Stimulated activated CD4-positive, alpha-beta T cell treated with anti-CD3 and anti-CD28 coated beads, Interleukin-4, amount 100 ng/mL, for 48 hours (primary cell): ENCODE measurements at regions not wholly inside any gene's neighbourhood (a gene's known extent, or its start where the extent isn't known, plus 50 kb on each side); places are given as distances from the start of the nearest gene placed in this dataset.

Experiments used
- DNase-seq, 2 donors: peaks; one replicate each; pipeline ENCODE4 v3.0.0-alpha.2; 2020; ENCODE audit warnings: low read depth in 2 of 2

- DNase-seq: no peak
Measured at GRCh38 chr4:41865306-41865980, 69.8 kb upstream of the TMEM33 start.

DNA sequence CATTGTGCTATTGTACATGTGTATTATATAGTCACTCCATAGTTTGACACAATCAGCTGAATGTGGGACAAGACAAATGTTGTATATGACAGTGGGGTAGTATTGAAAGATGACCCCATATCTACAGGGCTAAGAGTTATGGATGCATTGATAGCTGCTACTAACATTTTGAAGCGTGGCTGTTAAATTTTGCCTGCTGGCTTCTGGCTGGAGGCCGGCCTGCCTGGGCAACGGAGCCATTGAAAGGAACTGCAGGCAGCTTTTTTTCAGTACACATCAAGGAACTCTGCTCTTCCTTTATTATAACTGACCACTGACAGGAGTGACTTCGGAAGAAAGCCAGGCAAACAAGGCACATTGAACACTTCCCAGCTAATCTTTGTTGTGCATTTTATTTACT is 76.1 kb upstream of the TMEM33 start:
- DNase-seq: no peak

GRCh38 chr4:41857226-41857641 is 78.0 kb upstream of the TMEM33 start:
- DNase-seq: no peak

- no peak for DNase-seq
Measured at GRCh38 chr4:41856797-41857196, 78.4 kb upstream of the TMEM33 start.

GRCh38 chr4:41853973-41854372 is 81.3 kb upstream of the TMEM33 start:
- DNase-seq: no peak

GRCh38 chr4:41852229-41852628 is 83.0 kb upstream of the TMEM33 start:
- no peak for DNase-seq

DNA sequence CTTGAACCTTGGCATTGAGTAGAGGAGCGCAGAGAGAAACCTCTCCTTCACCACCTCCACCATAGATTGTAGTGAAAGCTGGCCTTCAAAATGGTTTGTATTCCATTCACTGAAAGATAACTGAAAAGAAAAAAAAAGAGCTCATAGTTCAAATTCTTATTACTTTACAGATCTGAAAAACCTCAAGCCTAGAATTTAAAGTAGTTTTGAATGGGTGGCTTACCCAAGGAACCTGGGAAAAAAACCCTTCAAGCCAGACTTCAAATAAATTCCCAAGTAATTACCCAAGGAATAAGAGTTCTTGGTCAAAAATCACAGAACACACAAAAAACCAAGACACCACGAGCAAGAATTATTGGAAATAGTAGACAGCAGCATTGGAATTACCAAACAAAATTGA is 83.6 kb upstream of the TMEM33 start:
- DNase-seq: no peak

DNA sequence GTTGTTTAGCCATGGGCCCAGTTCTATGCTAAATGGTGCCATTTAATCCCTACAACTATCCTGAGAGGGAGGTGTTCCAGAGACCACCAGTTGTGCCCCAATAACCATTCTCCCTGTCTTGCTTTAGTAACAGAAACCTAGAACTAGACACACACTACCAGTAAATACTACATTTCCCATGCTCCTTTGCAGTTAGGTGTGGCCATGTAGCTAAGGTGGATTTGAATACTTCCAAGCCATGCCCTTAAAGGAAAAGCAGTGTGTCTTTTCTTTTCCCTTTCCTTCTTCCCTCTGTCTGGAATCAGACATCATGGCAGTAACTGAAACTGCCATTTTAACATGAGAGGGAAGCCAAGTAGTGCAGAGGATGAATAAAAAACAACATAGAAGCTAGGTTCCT is 90.9 kb upstream of the TMEM33 start:
- no peak for DNase-seq

DNA sequence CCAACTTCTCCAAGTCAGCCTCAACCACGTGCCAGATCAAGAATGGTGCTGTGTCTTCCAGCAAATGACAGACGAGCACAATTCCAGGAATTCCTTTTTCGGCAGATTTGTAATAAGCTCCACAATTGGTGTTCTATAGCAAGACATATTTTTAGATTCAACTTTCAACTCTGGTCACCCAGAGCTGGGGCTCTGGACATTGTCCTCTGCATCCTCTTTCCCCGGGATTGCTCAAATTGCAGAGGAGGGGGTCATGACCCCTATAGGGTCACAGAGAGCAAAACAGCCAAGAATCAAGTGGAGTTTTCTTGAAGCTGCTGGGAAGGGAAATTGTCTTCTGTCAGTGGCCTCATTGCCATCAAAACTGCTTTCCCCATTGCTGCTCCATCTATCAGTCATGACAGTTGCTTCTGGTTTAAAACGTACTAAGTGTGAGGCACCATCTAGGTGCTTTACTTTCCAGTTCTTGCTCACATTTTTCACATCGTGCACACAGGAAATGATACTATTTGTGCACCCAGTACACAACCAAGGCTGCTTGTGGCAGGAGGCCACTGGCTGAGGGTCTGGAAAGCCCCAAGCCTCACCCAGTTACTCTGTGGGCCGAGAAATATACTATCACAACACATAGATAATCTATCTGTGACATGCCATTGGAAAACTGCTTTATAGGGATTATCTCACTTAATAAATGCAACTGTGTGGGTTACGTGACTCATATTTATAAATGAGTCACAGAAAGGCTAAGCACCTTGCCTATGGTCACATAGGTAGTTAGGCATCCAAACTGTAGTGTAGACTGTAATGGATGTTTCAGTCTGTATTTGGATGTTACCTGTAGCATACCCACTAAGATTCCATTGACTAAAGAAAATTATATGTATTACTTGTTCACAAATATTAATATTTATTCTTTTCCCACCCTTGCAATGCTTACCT is 91.7 kb upstream of the PHOX2B start:
- no peak for DNase-seq

DNA sequence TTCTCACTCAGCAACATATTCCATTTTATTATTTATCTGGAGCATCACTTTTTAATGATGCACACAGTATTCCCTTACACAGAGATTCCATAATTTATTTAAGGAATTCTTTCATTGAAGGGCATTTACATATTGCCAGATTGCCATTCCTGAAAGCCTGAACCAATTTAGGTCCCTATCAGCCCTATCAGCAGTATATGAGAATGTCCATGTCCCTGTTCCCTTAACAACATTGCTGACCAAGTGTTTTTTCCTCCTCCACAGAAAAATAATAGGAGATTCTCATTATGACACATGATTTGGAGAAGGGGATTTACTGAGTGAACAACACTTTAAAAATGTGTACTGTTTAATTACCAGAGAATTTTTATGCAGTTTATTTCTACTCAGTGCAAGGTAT is 90.1 kb upstream of the PHOX2B start:
- DNase-seq: no peak

DNA sequence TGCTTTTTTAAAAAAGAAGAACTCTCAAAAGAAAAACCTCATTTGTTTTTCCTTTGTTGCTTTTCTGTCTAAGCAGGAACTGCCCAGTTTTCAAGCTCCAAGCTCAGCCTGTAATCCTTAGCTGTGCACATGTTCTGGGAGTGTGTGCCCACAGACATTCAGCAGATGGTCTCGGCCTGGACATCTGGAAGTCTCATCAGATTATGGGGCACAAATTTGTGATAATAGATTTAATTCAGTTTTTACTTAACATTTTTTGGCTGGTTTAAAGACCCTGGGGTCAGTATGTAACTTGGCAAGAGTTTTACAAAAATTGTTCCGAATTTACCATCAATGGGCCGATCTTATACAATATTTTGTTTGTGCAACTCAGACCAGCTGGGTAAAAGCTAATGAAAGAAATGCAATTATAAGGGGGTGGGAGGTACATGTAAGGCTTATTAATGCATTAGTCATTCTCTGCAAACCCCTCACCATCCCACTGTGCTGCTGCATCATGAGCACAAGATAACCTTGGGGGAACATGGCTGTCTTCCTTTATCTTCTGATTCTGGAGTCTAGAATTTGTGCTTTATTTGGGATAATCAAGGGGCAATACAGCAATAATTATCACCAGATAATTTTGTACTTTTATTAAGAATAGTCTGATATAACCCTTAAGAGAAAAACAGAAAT is 86.9 kb upstream of the PHOX2B start:
- DNase-seq: no peak

DNA sequence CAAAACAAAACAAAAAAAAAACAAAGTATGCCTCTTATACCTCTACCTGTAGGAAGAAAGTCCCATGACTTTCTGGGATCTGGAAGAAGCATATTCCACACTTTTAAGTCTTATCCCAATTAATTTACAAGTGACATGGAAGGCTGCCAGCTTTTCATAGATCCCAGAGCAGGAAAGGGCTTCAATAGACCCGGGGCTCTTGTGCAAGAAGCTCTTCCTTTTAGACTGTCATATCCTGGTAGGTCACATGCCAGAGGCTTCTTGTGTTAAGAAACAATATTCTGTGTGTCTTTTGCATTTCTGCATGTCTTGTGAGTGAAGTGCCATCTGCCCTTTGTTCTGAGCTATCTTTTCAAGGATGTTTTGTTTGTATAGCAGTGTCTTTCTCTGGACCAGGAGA is 84.4 kb upstream of the PHOX2B start:
- no peak for DNase-seq

DNA sequence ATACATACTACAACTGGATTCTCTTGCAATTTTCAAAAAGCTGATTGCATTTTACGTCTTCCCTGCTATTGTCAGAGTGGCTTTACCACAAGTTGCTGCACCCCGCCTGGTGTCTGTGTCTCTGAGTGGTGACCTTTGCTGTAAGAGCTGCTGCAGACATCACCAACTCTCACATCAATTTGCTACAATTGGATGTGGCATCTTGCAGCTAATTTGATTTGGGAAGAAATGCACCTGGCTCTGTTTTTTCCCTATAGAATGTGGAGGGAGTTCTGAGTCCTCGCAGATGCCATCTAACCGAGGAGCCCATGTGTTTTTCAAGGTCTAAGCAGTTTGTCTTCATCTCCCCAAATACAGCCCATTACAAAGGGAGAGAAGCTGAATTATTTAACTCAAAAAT is 73.8 kb upstream of the PHOX2B start:
- DNase-seq: no peak

- DNase-seq: no peak
Measured at GRCh38 chr4:41820473-41820872, 71.9 kb upstream of the PHOX2B start.

GRCh38 chr4:41819621-41820020 is 71.1 kb upstream of the PHOX2B start:
- DNase-seq: no peak

GRCh38 chr4:41815473-41815872 is 66.9 kb upstream of the PHOX2B start:
- no peak for DNase-seq

DNA sequence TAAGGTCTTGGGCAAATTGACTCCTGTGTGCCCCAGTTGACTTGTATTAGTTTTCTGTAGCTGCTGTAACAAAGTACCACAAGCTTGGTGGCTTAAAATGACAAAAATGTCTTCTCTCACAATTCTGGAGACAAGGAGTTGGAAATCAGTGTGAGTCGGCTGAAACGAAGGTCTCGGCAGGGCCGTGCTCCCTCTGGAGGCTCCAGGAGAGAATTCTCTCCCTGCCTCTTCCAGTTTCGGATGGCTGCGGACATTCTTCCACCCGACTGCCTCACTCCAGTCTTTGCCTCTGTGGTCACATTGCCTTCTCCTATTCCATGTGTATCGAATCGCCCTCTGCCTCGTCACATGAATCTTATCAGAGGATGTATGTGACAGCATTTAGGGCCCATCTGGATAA is 66.0 kb upstream of the PHOX2B start:
- DNase-seq: no peak

DNA sequence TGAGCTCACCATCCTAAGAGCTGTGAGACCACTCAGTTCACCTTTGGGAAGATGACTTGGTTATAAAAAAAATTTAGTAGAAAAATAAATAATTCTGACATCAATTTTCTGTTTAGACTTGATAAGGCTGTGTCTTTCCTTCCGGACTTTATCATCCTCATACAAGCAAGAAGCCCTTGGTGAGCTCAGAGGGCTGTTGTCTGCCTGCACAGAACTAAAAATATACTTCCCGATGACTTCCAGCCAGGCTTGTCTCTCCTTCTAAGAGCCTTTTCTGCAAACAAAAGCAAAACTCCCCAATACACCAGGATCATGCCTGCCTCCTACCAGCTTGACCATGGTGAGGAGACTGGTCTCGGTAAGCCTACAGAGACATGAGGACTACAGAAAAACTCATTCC is 58.3 kb upstream of the PHOX2B start:
- DNase-seq: no peak

DNA sequence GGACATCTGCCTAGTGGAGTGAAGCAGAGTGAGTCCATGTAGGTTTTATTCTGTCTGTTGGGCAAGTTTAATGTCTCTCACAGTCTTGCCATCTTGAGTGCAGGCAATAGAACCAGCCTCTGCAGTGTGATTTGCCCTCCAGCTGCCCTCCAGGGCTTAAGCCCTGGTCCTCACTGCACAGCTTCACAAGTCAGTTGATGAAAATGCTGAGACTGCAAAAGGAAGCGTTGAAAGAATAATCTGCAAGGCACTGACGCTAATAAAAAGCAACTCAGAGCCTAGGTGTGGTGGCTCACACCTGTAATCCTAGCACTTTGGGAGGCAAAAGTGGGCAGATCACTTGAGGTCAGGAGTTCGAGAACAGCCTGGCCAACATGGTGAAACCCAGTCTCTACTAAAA is 54.1 kb upstream of the PHOX2B start:
- no peak for DNase-seq

GRCh38 chr4:41799126-41799525 is 50.6 kb upstream of the PHOX2B start:
- DNase-seq: no peak
